ENCODE measurements at regions not wholly inside any gene's neighbourhood (a gene's known extent, or its start where the extent isn't known, plus 50 kb on each side); places are given as distances from the start of the nearest gene placed in this dataset.

DNA sequence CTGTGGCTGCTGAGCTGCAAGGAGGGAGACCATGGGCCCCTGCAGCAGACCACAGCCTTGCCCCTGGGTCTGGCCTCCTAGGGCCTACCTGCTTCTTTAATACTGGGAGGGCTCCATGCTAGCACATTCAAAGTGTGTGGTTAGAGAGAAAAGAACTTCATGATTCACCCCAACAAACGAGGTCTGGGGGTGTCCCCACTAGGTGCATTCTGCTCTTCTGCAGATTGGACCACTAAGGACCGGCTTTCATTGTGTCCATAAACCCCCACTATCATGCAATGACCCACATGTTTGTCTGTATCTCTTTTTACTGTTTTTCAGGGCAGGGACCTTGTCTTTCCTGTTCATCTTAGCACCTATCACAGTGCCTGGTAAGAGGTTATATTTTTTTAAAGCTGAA lies 185.4 kb downstream of the OMA1 start:
- TF ChIP-seq MAX (IDR thresholded peaks at IDR 0.05), result no peak
- no peak for TF ChIP-seq YY1 (IDR thresholded peaks at IDR 0.05; ENCODE audit: low read depth)
- no peak for TF ChIP-seq ZBTB7A (IDR thresholded peaks at IDR 0.05; ENCODE audit: low read depth)
- TF ChIP-seq, protein P1, sequence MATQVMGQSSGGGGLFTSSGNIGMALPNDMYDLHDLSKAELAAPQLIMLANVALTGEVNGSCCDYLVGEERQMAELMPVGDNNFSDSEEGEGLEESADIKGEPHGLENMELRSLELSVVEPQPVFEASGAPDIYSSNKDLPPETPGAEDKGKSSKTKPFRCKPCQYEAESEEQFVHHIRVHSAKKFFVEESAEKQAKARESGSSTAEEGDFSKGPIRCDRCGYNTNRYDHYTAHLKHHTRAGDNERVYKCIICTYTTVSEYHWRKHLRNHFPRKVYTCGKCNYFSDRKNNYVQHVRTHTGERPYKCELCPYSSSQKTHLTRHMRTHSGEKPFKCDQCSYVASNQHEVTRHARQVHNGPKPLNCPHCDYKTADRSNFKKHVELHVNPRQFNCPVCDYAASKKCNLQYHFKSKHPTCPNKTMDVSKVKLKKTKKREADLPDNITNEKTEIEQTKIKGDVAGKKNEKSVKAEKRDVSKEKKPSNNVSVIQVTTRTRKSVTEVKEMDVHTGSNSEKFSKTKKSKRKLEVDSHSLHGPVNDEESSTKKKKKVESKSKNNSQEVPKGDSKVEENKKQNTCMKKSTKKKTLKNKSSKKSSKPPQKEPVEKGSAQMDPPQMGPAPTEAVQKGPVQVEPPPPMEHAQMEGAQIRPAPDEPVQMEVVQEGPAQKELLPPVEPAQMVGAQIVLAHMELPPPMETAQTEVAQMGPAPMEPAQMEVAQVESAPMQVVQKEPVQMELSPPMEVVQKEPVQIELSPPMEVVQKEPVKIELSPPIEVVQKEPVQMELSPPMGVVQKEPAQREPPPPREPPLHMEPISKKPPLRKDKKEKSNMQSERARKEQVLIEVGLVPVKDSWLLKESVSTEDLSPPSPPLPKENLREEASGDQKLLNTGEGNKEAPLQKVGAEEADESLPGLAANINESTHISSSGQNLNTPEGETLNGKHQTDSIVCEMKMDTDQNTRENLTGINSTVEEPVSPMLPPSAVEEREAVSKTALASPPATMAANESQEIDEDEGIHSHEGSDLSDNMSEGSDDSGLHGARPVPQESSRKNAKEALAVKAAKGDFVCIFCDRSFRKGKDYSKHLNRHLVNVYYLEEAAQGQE (IDR thresholded peaks at IDR 0.05; ENCODE audit: low read depth), result no peak
- no peak for TF ChIP-seq CEBPB (IDR thresholded peaks at IDR 0.05)
- no peak for TF ChIP-seq TAF1 (IDR thresholded peaks at IDR 0.05; ENCODE audit: low read depth)
- TF ChIP-seq TCF12 (IDR thresholded peaks at IDR 0.05; ENCODE audit: low read depth), result no peak
- no peak for TF ChIP-seq NFIC (IDR thresholded peaks at IDR 0.05)

DNA sequence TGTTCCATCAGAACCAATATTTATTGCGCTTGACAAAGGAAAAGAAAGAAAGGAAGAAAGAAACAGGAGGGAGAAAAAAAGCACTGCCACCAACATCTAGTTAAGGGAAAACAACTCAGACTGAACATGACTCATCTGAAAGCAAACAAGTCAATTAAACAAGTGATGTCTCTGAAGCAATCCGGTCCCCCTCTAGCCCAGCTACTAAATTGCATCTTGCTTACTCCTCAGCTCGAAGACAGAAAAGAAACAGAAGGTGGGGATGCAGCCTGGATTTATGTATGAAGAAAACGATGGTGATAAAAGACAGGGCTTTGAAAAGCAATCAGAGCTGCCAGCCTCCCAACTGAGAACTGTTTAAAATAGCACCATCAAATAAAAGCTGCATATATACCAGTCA lies 188.2 kb downstream of the OMA1 start:
- TF ChIP-seq EGR1 (IDR thresholded peaks at IDR 0.05), result no peak
- no peak for TF ChIP-seq EP300 (IDR thresholded peaks at IDR 0.05; ENCODE audit: borderline replicate concordance)
- no peak for TF ChIP-seq CREB1 (IDR thresholded peaks at IDR 0.05; ENCODE audit: low read depth)
- TF ChIP-seq USF1 (IDR thresholded peaks at IDR 0.05), result no peak
- TF ChIP-seq FOXM1 (IDR thresholded peaks at IDR 0.05; ENCODE audit: borderline replicate concordance, low read depth), result no peak
- TF ChIP-seq TEAD4 (IDR thresholded peaks at IDR 0.05), result no peak
- TF ChIP-seq, protein P1 (IDR thresholded peaks at IDR 0.05; ENCODE audit: low read depth), result no peak
- TF ChIP-seq TCF12 (IDR thresholded peaks at IDR 0.05; ENCODE audit: low read depth), result no peak
- no peak for TF ChIP-seq CEBPB (IDR thresholded peaks at IDR 0.05)
- TF ChIP-seq RAD21 (IDR thresholded peaks at IDR 0.05; ENCODE audit: low read depth), result no peak
- TF ChIP-seq TAF1 (IDR thresholded peaks at IDR 0.05; ENCODE audit: low read depth), result no peak
- TF ChIP-seq NFIC (IDR thresholded peaks at IDR 0.05), result no peak
- no peak for TF ChIP-seq MAX (IDR thresholded peaks at IDR 0.05)
- TF ChIP-seq ZBTB7A (IDR thresholded peaks at IDR 0.05; ENCODE audit: low read depth), result no peak
- TF ChIP-seq YY1 (IDR thresholded peaks at IDR 0.05; ENCODE audit: low read depth), result no peak

DNA sequence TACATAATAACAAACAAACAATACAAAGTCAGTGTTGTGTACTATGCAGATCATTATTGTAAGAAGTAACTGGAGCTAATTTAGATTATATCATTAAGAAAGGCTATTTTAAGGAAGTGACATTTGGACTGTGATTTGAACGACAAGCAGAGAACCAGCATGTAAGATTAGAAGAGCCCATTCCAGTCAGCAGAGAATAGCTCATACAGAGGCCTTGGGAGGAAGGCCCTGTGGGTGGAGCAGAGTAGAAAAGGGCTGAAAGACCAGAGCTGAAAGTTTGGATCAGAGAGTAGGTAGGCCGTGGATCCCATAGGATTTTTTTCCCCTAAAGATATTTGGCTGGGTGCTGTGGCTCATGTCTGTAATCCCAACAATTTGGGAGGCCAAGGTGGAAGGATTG lies 190.1 kb downstream of the OMA1 start:
- TF ChIP-seq TAF1 (IDR thresholded peaks at IDR 0.05; ENCODE audit: low read depth) (no peak), RAD21 (IDR thresholded peaks at IDR 0.05; ENCODE audit: low read depth) (no peak), USF1 (IDR thresholded peaks at IDR 0.05) (no peak), MAX (IDR thresholded peaks at IDR 0.05) (no peak), TCF12 (IDR thresholded peaks at IDR 0.05; ENCODE audit: low read depth) (no peak), EP300 (IDR thresholded peaks at IDR 0.05; ENCODE audit: borderline replicate concordance) (no peak), CEBPB (IDR thresholded peaks at IDR 0.05) (no peak), YY1 (IDR thresholded peaks at IDR 0.05; ENCODE audit: low read depth) (no peak), CREB1 (IDR thresholded peaks at IDR 0.05; ENCODE audit: low read depth) (no peak), NFIC (IDR thresholded peaks at IDR 0.05) (no peak), TEAD4 (IDR thresholded peaks at IDR 0.05) (no peak), ZBTB7A (IDR thresholded peaks at IDR 0.05; ENCODE audit: low read depth) (no peak), FOXM1 (IDR thresholded peaks at IDR 0.05; ENCODE audit: borderline replicate concordance, low read depth) (no peak), EGR1 (IDR thresholded peaks at IDR 0.05) (no peak)
- TF ChIP-seq, protein P1 (IDR thresholded peaks at IDR 0.05; ENCODE audit: low read depth), result no peak

DNA sequence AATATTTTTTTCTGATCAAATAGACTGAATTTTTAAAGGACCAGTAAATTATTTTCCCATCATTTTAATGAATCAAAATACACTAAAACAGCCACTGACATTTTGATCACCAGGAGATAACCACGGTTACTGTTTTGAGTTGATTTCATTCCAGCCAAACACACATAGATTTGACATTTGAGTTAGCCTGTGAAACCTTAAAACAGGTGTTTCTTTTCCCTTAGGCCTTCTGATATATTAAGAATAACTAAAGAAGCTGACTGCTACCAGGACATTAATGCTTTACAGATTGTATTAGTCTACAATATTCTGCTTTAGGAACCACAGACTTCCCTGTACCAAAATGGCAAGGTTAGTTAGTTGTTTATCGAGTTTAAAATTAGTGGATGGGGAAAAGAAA lies 193.4 kb downstream of the OMA1 start:
- TF ChIP-seq, protein P1 (IDR thresholded peaks at IDR 0.05; ENCODE audit: low read depth), result no peak
- no peak for TF ChIP-seq USF1 (IDR thresholded peaks at IDR 0.05)
- no peak for TF ChIP-seq TEAD4 (IDR thresholded peaks at IDR 0.05)
- no peak for TF ChIP-seq FOXM1 (IDR thresholded peaks at IDR 0.05; ENCODE audit: borderline replicate concordance, low read depth)
- no peak for TF ChIP-seq MAX (IDR thresholded peaks at IDR 0.05)
- no peak for TF ChIP-seq RAD21 (IDR thresholded peaks at IDR 0.05; ENCODE audit: low read depth)
- no peak for TF ChIP-seq EP300 (IDR thresholded peaks at IDR 0.05; ENCODE audit: borderline replicate concordance)
- no peak for TF ChIP-seq CREB1 (IDR thresholded peaks at IDR 0.05; ENCODE audit: low read depth)
- no peak for TF ChIP-seq TAF1 (IDR thresholded peaks at IDR 0.05; ENCODE audit: low read depth)
- TF ChIP-seq EGR1 (IDR thresholded peaks at IDR 0.05), result no peak
- no peak for TF ChIP-seq CEBPB (IDR thresholded peaks at IDR 0.05)
- TF ChIP-seq YY1 (IDR thresholded peaks at IDR 0.05; ENCODE audit: low read depth), result no peak
- no peak for TF ChIP-seq ZBTB7A (IDR thresholded peaks at IDR 0.05; ENCODE audit: low read depth)
- TF ChIP-seq TCF12 (IDR thresholded peaks at IDR 0.05; ENCODE audit: low read depth), result no peak

All from Ishikawa (cell line).